Fibroblast of pulmonary artery (primary cell): ENCODE measurements at regions not wholly inside any gene's neighbourhood (a gene's known extent, or its start where the extent isn't known, plus 50 kb on each side); places are given as distances from the start of the nearest gene placed in this dataset.

ENCODE experiments used
- DNase-seq: peaks from one replicate; pipeline ENCODE4 v3.0.0-alpha.2; 2010; ENCODE audit warnings: low read depth
- H3K4me3 ChIP-seq: replicated peaks from 2 replicates; pipeline ENCODE4 v1.5.1; 2011; ENCODE audit warnings: low read depth, mild to moderate bottlenecking, control low read depth, low read length, moderate library complexity
- TF ChIP-seq, protein P1 (sequence below): IDR thresholded peaks from 2 replicates; pipeline ENCODE4 v1.5.1; 2011; ENCODE audit warnings: mild to moderate bottlenecking, control low read depth, low read length, inconsistent platforms; ENCODE audit errors: missing control alignments

DNA sequence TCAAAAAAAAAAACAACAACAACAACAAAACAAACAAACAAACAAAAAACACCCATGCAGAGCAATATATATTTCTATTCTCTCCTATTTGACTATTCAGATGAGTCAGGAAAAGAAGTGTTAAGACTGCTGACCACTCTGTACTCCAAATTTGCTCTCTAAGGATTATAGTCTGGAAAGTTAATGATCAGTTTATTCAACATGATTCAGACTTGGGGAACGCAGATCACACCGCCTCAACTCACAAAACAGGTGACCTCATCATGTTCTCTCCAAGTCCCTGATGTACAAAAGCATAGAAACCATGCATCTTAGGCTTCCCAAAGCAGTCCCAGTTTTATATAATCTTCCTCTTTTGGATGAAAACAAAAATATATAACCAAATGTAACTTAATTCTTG is 51.9 kb upstream of the PRRC2C start:
- TF ChIP-seq, protein P1, sequence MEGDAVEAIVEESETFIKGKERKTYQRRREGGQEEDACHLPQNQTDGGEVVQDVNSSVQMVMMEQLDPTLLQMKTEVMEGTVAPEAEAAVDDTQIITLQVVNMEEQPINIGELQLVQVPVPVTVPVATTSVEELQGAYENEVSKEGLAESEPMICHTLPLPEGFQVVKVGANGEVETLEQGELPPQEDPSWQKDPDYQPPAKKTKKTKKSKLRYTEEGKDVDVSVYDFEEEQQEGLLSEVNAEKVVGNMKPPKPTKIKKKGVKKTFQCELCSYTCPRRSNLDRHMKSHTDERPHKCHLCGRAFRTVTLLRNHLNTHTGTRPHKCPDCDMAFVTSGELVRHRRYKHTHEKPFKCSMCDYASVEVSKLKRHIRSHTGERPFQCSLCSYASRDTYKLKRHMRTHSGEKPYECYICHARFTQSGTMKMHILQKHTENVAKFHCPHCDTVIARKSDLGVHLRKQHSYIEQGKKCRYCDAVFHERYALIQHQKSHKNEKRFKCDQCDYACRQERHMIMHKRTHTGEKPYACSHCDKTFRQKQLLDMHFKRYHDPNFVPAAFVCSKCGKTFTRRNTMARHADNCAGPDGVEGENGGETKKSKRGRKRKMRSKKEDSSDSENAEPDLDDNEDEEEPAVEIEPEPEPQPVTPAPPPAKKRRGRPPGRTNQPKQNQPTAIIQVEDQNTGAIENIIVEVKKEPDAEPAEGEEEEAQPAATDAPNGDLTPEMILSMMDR, result no peak
- peak; percentile 30 for DNase-seq
- H3K4me3 ChIP-seq, result no peak overlapping the region

DNA sequence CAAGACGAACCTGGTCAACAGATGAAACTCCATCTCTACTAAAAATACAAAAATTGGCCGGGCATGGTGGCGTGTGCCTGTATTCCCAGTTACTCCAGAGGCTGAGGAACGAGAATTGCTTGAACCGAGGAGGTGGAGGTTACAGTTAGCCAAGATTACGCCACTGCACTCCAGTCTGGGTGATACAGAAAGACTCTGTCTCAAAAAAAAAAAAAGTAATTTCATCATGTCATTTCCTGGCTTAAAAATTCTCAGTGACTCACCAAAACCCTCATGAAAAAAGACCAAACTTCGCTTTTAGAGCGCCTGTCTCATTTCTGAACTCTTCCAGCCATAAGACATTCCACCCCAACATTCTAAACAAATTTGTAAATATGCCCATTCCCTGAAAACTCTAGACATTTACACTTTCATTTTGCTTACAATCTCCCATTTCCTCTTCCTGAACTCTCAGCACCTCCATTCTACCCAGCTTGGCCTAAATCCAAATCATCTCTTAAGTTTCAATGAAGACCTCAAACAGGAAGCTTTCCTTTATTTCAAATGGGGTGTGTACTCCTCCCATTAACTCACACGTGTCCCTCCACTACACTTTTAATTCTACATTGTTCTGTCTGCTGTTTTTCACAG is 50.5 kb upstream of the PRRC2C start:
- peak overlapping the region; percentile 30 for H3K4me3 ChIP-seq
- TF ChIP-seq, protein P1, result no peak
- DNase-seq, result peak; percentile 90
